Mesenchymal stem cell (in vitro differentiated cells and primary cell): ENCODE measurements at regions not wholly inside any gene's neighbourhood (a gene's known extent, or its start where the extent isn't known, plus 50 kb on each side); places are given as distances from the start of the nearest gene placed in this dataset.

Experiments
- DNase-seq: peaks from one replicate; pipeline ENCODE4 v3.0.0-alpha.2; 2013
- H2AFZ ChIP-seq: one replicate; pipeline ENCODE4 v1.6.1; 2013; ENCODE audit warnings: low read depth, mild to moderate bottlenecking, control low read depth, inconsistent platforms, low read length, moderate library complexity
- H2AK5ac ChIP-seq: 2 replicates; pipeline ENCODE4 v1.6.1; 2013; ENCODE audit warnings: low read length, moderate library complexity, mild to moderate bottlenecking, inconsistent platforms; ENCODE audit not compliant: severe bottlenecking
- H2BK120ac ChIP-seq: one replicate; pipeline ENCODE4 v1.6.1; 2013; ENCODE audit warnings: low read depth, mild to moderate bottlenecking, inconsistent platforms, low read length, moderate library complexity
- H2BK12ac ChIP-seq, 2 experiments: one replicate each; pipeline ENCODE4 v1.6.1; 2013; ENCODE audit warnings: inconsistent platforms in 2 of 2, low read length in 2 of 2, mild to moderate bottlenecking in 2 of 2, moderate library complexity in 2 of 2, control low read depth in 1 of 2
- H2BK15ac ChIP-seq: one replicate; pipeline ENCODE4 v1.6.1; 2013; ENCODE audit warnings: mild to moderate bottlenecking, low read depth, inconsistent platforms; ENCODE audit not compliant: poor library complexity, severe bottlenecking
- H2BK5ac ChIP-seq: 2 replicates; pipeline ENCODE4 v1.6.1; 2013; ENCODE audit warnings: low read depth, mild to moderate bottlenecking, low read length, control low read depth, inconsistent platforms; ENCODE audit not compliant: poor library complexity, severe bottlenecking
- H3K14ac ChIP-seq, 2 experiments: one replicate each; pipeline ENCODE4 v1.6.1; 2013; ENCODE audit warnings: inconsistent platforms in 2 of 2, low read length in 2 of 2, control low read depth in 1 of 2, mild to moderate bottlenecking in 1 of 2, moderate library complexity in 1 of 2
- H3K18ac ChIP-seq, 2 experiments: one replicate each; pipeline ENCODE4 v1.6.1; 2013; ENCODE audit warnings: inconsistent platforms in 2 of 2, low read length in 2 of 2, control low read depth in 1 of 2, low read depth in 1 of 2, mild to moderate bottlenecking in 1 of 2
- H3K23ac ChIP-seq, 2 experiments: one replicate each; pipeline ENCODE4 v1.6.1; 2013; ENCODE audit warnings: inconsistent platforms in 2 of 2, low read length in 2 of 2, mild to moderate bottlenecking in 2 of 2, moderate library complexity in 2 of 2, control low read depth in 1 of 2
- H3K27ac ChIP-seq: 2 replicates; pipeline ENCODE4 v1.5.1; 2013; ENCODE audit warnings: mild to moderate bottlenecking, moderate library complexity, low read length, control low read depth, inconsistent platforms; ENCODE audit not compliant: poor library complexity, severe bottlenecking
- H3K27me3 ChIP-seq, 2 experiments: 2 replicates each; pipeline versions ENCODE4 v1.6.1 to v1.7.0; 2013; ENCODE audit warnings: low read length in 2 of 2, mild to moderate bottlenecking in 2 of 2, moderate library complexity in 2 of 2, control low read depth in 1 of 2, inconsistent platforms in 1 of 2; ENCODE audit not compliant: control insufficient read depth in 1 of 2, insufficient read depth in 1 of 2
- H3K36me3 ChIP-seq, 2 experiments: 2 replicates each; pipeline versions ENCODE4 v1.6.1 to v1.7.0; 2013; ENCODE audit warnings: low read length in 2 of 2, control low read depth in 1 of 2, inconsistent platforms in 1 of 2, low read depth in 1 of 2, mild to moderate bottlenecking in 1 of 2; ENCODE audit not compliant: insufficient read depth in 2 of 2, control insufficient read depth in 1 of 2
- H3K4ac ChIP-seq, 2 experiments: one replicate each; pipeline ENCODE4 v1.6.1; 2013; ENCODE audit warnings: inconsistent platforms in 2 of 2, low read length in 2 of 2, mild to moderate bottlenecking in 2 of 2, moderate library complexity in 2 of 2, control low read depth in 1 of 2, low read depth in 1 of 2
- H3K4me1 ChIP-seq: 2 replicates; pipeline ENCODE4 v1.6.1; 2013; ENCODE audit warnings: low read depth, low read length, control low read depth; ENCODE audit not compliant: control insufficient read depth, insufficient read depth
- H3K4me2 ChIP-seq: 2 replicates; pipeline ENCODE4 v1.6.1; 2013; ENCODE audit warnings: low read length, mild to moderate bottlenecking, inconsistent platforms; ENCODE audit not compliant: poor library complexity, severe bottlenecking
- H3K4me3 ChIP-seq, 2 experiments: 2 replicates each; pipeline versions ENCODE4 v1.5.1 to v1.7.0; 2013; ENCODE audit warnings: low read length in 2 of 2, mild to moderate bottlenecking in 2 of 2, control low read depth in 1 of 2, low read depth in 1 of 2; ENCODE audit not compliant: insufficient read depth in 1 of 2
- H3K79me1 ChIP-seq: replicated peaks from 2 replicates; pipeline ENCODE4 v1.6.1; 2013; ENCODE audit warnings: mild to moderate bottlenecking, control low read depth, low read length, inconsistent platforms; ENCODE audit not compliant: poor library complexity, severe bottlenecking
- H3K9ac ChIP-seq: 2 replicates; pipeline ENCODE4 v1.7.0; 2013; ENCODE audit warnings: mild to moderate bottlenecking, low read length, moderate library complexity
- H3K9me3 ChIP-seq: 2 replicates; pipeline ENCODE4 v1.7.0; 2013; ENCODE audit warnings: mild to moderate bottlenecking, low read length; ENCODE audit not compliant: control insufficient read depth
- H4K8ac ChIP-seq: one replicate; pipeline ENCODE4 v1.6.1; 2013; ENCODE audit warnings: inconsistent platforms, mild to moderate bottlenecking, low read length, moderate library complexity
- H4K91ac ChIP-seq: one replicate; pipeline ENCODE4 v1.6.1; 2013; ENCODE audit warnings: mild to moderate bottlenecking, low read length, inconsistent platforms
- WGBS: methylation state at CpG from one replicate; pipeline ENCODE4 v1.1.7; 2013; ENCODE audit warnings: mixed read lengths; 5-methylcytosine and 5-hydroxymethylcytosine counted together

GRCh38 chr3:127069814-127070440 is 87.0 kb downstream of the PLXNA1 start:
- Histone ChIP-seq H4K8ac (no peak overlapping the region), H3K4me2 (no peak overlapping the region), H4K91ac (no peak overlapping the region), H2AFZ (no peak overlapping the region), H3K14ac (peak overlapping the region in 1 of 2 experiments; percentile 0), H3K18ac (no peak overlapping the region), H3K36me3 (no peaks in the 10 kb centered on the region), H3K4ac (no peak overlapping the region), H3K9ac (no peak overlapping the region), H3K4me3 (no peak overlapping the region), H3K23ac (no peak overlapping the region), H3K27me3 (peaks cover 34 to 46% of the 10 kb centered on the region in 2 experiments), H2BK12ac (no peak overlapping the region), H3K9me3 (no peaks in the 10 kb centered on the region), H2BK120ac (no peak overlapping the region), H2BK5ac (no peak overlapping the region), H3K27ac (no peak overlapping the region), H2AK5ac (no peak overlapping the region), H3K79me1 (no peaks in the 10 kb centered on the region), H3K4me1 (peaks cover 3% of the 10 kb centered on the region), H2BK15ac (no peak overlapping the region)
- 83% methylated on average over 14 of the region's 14 CpGs for WGBS
- no peak for DNase-seq

GRCh38 chr3:127070776-127071175 is 87.9 kb downstream of the PLXNA1 start:
- H3K9ac ChIP-seq = no peak overlapping the region
- no peak overlapping the region for H3K4me2 ChIP-seq
- no peak overlapping the region for H4K91ac ChIP-seq
- H3K27me3 ChIP-seq = peaks cover 34 to 46% of the 10 kb centered on the region in 2 experiments
- 84% methylated on average over 9 of the region's 9 CpGs for WGBS
- H2BK15ac ChIP-seq = no peak overlapping the region
- H2AK5ac ChIP-seq = no peak overlapping the region
- no peaks in the 10 kb centered on the region for H3K9me3 ChIP-seq
- DNase-seq = no peak
- no peak overlapping the region for H3K4me3 ChIP-seq
- H3K18ac ChIP-seq = no peak overlapping the region
- H2BK5ac ChIP-seq = no peak overlapping the region
- no peak overlapping the region for H2AFZ ChIP-seq
- no peak overlapping the region for H3K27ac ChIP-seq
- no peak overlapping the region for H4K8ac ChIP-seq
- H3K23ac ChIP-seq = no peak overlapping the region
- no peak overlapping the region for H2BK12ac ChIP-seq
- no peaks in the 10 kb centered on the region for H3K36me3 ChIP-seq
- no peak overlapping the region for H3K4ac ChIP-seq
- peaks cover 5% of the 10 kb centered on the region for H3K4me1 ChIP-seq
- no peak overlapping the region for H2BK120ac ChIP-seq
- H3K14ac ChIP-seq = no peak overlapping the region
- H3K79me1 ChIP-seq = no peaks in the 10 kb centered on the region

GRCh38 chr3:127071597-127072001 is 88.7 kb downstream of the PLXNA1 start:
- Histone ChIP-seq H3K9ac (no peak overlapping the region), H3K4me1 (peaks cover 5% of the 10 kb centered on the region), H3K4me3 (no peak overlapping the region), H2BK5ac (no peak overlapping the region), H3K4ac (no peak overlapping the region), H3K9me3 (no peaks in the 10 kb centered on the region), H3K27ac (no peak overlapping the region), H4K91ac (no peak overlapping the region), H3K79me1 (no peaks in the 10 kb centered on the region), H2BK15ac (no peak overlapping the region), H2AFZ (no peak overlapping the region), H3K23ac (no peak overlapping the region), H2AK5ac (no peak overlapping the region), H3K14ac (no peak overlapping the region), H2BK120ac (no peak overlapping the region), H4K8ac (no peak overlapping the region), H3K18ac (no peak overlapping the region), H3K4me2 (no peak overlapping the region), H2BK12ac (no peak overlapping the region), H3K27me3 (peaks cover 34 to 46% of the 10 kb centered on the region in 2 experiments), H3K36me3 (no peaks in the 10 kb centered on the region)
- no peak for DNase-seq
- WGBS = 83% methylated on average over 10 of the region's 10 CpGs

GRCh38 chr3:127072221-127072771 is 89.4 kb downstream of the PLXNA1 start:
- Histone ChIP-seq H3K14ac (no peak overlapping the region), H3K4ac (no peak overlapping the region), H3K27ac (no peak overlapping the region), H2BK15ac (no peak overlapping the region), H3K4me2 (no peak overlapping the region), H3K9ac (no peak overlapping the region), H3K4me3 (no peak overlapping the region), H2BK120ac (no peak overlapping the region), H3K18ac (no peak overlapping the region), H3K4me1 (peaks cover 5% of the 10 kb centered on the region), H2BK5ac (no peak overlapping the region), H4K91ac (no peak overlapping the region), H4K8ac (no peak overlapping the region), H3K36me3 (no peaks in the 10 kb centered on the region), H2AFZ (no peak overlapping the region), H3K79me1 (no peaks in the 10 kb centered on the region), H2AK5ac (no peak overlapping the region), H3K9me3 (no peaks in the 10 kb centered on the region), H3K23ac (no peak overlapping the region), H2BK12ac (no peak overlapping the region), H3K27me3 (peaks cover 34 to 46% of the 10 kb centered on the region in 2 experiments)
- no peak for DNase-seq
- WGBS = 83% methylated on average over 9 of the region's 10 CpGs
